ENCODE measurements at regions not wholly inside any gene's neighbourhood (a gene's known extent, or its start where the extent isn't known, plus 50 kb on each side); places are given as distances from the start of the nearest gene placed in this dataset.

DNA sequence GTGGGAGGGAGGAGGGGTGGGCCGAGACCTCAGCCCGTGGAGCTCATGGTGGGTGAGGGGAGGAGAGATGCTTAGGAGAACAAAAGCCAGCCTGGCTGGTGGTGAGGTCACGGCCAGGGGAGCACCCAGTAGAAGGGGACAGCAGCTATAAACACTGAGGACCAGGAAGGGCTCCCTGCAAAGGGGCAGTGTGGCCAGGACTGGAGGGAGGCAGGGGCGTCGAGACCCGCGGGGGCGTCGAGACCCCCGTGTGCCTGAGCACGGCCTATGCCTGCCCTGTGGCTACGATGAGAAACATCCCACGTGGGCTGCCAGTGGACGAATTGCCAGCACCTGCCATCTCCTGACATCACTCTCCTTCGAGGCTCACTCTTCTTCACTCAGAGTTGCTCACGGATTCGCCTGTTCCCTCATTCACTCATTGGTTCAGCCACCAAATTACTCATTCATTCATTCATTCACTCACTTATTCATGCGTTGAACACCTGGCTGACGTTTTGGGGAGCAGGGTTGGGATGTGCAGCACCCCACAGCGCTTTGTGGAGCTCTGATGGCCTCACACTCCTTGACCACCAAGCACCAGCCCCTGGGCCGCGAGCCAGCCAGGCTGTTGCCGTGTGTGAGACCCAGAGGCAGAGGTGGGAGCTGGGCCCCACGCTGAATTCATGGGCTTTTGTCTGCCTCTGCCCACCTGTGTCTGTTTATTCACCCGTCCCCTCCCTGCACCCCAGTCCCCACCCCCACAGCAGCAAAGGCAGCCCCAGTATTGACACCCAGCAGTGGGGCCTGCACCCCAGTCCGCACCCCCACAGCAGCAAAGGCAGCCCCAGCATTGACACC lies 61.2 kb upstream of the BHLHE23 start:
- no peak for DNase-seq

GRCh38 chr20:63067266-63067635 lies 60.5 kb upstream of the BHLHE23 start:
- no peak for DNase-seq

DNA sequence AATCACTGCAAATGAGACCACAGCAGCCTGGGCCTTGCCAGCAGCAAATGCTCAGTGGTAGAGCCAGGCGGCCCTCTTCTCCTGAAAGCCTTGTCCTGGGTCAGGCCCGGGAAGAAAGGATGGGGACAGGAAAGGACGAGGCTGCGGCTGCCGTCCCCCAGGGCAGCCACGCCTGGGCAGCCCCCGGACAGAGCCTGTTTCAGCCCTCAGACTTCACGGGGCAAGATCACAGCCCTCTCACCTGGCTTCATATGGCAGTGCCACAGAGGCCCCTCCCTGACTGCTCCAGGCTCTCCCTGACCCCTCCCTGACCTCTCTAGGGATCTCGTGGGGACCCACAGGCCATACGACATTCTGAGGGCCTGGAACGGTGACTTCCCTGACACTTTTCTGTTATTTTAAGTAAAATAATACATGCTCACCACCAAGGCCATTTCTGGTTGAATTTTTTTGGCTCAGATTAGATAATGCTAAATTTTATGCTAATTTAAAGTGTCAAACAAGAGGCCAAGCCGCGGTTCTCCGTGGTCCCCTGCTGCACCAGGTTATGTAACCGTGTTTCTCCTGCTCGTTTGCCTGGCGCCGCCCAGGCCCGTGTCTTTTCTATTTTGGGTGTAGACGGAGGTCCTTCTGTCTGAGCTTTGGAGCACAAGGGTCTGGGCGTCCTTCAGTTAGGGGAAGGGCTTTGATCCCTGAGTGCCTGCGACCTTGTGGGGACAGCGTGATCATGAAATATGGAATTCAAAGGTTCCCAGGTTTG lies 59.9 kb upstream of the BHLHE23 start:
- DNase-seq, result no peak

DNA sequence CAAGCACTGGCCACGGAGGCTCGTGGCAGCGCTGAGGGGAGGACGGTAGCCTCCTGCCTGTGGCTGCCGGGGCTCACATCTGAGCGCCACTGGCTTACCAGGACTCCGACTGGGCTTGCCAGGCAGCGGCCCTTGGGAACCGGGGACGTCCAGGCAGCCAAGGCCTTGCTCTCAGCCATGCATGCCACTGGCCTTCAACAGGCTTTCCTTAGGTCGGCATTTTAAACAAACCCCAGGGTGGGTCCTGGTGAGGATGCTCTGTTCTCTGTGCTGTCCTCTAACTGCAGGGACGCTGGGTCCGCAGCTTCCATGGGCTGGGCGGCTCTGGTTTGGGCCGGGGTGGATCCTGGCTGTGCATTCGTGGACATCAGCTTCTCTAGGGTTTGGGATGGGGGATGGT lies 59.1 kb upstream of the BHLHE23 start:
- DNase-seq, result no peak

DNA sequence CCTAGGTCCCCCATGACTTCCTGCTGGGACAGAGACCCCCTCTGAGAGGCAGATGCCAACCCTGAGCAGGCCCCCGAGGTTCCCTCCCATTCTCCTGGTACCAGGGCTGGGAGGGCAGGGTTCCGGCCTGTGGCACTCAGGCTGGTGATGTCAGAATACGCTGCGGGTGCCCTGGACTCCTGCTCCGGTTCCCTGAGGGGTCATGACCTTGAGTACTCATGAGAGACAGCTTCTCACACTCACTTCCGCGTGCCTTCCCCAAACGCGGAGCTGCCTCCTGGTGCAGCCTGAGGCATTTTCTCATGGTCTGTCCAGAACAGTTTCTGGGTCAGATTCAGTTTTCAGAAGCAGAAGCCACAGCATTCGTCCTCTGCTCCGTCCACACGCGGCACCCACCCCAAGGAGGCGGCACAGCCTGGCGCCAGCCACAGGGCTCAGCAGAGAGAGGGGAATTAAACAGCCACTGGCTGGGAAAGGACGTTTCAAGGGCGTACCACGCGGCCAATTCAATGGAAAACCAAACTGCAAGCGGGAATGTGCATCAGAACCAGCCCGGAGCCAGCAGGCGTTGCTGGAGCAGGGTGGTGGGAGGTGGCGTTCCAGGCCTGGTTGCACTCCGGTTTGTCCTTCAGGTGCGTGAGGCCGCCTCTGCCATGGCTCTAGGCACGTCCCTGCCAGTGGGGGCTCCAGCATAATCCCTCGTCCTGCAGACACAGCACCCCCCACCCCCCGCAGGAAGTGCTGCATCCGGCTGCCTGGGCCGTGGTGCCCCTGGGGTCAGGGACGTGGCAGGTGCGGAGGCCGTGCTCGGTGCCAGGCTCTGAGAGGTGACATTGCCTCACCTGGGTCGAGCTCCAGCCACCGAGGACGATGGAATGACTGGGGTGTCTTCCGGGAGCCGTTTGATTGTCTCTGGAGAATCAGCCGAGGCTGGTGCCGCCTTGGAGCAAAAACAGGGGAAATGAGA lies 58.3 kb upstream of the BHLHE23 start:
- DNase-seq, result no peak

DNA sequence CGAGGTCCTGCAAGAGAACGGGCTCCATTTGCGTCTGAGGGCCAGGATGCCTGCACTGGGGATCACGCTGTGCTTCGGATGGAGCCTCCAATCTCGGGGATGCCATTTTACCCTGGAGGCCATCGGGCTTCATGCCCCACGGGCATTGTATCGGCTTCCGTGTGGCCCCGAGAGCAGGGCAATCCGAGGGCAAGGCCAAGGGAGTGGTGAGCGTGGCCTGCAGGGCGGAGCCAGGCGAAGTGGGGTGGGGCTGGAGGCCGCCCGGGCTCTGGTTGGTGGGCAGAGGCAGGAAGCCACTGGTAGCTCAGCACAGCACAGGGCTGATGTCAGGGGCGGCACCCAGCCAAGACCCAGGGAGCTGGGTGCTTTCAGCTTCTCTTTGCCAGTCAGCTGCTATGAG lies 57.5 kb upstream of the BHLHE23 start:
- no peak for DNase-seq

- no peak for DNase-seq
Measured at GRCh38 chr20:63062188-63063140, 55.7 kb upstream of the BHLHE23 start.

GRCh38 chr20:63061771-63062100 lies 55.0 kb upstream of the BHLHE23 start:
- no peak for DNase-seq

GRCh38 chr20:63061051-63061770 lies 54.4 kb upstream of the BHLHE23 start:
- no peak for DNase-seq

DNA sequence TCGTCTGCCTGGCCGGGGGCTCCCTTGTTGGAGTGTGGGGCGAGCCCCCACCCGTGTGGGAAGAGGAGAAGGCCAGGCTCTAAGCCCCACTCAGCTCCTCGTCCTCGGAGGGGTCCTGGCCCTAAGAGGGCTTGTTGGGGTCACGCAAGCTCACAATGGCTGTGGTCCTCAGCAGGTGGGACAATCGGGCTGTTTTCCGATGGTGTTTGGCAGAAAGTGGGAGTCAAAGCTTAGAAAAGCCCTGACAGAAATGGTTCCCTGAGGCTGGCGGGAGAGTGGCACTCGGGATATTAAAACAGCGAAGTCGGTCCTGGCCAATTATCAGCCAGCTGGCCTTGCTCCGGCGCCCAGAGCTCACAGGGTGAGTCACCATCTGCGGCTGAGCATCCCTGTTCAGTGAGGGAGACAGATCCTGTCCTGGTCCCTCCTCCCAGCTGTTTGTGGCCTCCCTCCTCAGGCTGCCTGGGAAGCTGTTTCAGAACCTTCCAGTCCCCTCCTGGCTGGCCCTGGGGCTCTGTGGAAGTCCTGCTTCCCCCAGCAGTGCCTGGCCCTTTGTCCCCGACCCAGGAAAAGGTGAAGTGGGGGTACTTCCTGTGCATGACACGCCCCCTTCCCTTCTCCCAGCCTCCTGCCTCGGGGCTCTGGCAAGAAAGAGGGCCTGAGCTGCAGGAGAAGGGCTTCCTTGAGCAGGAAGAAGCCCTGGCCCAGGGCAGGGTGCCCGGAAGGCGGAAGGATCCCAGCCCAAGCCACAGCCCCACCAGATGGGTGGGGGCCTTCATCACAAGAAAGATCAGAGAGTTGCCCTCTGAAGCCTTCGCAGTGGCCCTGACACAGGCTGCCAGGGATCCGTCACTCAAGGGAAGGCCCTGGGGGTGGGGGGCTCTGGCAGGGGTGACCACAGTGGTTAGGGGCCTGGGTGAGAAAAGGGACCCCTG lies 53.6 kb upstream of the BHLHE23 start:
- DNase-seq, result no peak

DNA sequence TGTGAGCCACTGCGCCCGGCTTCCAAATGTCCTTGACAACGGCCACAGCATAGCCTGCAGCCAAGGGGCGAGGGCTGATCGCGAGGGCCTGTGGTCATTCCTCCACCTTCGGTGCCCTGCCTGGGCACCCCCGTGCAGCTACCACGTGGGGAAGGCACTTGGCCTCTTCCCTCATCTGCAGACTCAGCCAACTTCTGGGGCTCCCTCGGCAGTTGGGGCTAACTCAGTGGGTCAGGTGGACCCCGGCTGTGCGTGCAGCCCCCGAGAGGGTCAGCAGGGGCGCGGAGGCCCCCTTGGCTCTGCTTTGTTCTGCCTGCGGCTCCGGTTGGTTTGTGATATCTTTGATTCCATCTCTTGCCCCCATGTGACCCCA lies 52.9 kb upstream of the BHLHE23 start:
- no peak for DNase-seq

- no peak for DNase-seq
Measured at GRCh38 chr20:63058696-63059335, 52.1 kb upstream of the BHLHE23 start.

GRCh38 chr20:63057171-63058117 lies 50.7 kb upstream of the BHLHE23 start:
- DNase-seq, result no peak

DNA sequence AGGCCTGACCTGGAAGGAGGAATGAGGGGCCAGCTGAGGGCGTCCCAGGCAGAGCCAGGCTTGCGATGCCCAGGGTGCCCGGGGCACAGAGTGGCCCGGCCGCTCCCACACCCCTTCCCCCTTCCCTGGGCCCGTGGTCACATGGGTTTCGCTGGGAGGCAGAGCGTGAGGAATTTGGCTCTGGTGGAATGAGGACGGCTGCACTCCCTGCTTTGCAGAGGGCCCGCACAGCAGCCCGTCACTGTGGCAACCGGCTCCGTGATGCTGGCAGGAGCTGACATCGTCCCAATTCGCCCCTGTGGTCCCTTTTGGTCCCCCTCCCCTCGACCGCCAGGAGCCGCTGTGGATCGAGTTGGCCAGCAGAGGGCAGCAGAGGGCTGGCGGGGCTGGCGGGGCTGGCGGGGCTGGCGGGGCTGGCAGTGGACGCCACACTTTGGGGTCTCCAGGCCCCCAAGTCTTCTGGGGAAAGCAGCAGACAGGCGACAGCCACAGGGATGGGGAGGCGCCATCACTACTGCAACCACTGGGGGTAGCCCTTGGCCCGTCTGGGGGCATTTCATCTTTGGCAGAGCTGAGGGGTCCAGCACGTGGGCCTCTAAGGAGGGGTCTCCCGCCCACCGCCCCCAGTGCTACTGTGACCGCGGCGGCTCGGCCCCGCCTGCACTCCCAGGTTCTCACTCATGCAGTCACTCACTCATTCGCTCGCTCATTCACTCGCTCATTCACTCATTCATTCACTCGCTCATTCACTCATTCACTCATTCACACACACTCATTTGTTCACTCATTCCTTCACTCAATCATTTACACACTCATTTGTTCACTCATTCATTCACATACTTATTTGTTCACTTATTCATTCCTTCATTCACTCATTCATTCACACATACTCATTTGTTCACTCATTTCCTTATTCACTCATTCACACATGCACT lies 49.7 kb upstream of the BHLHE23 start:
- peak; percentile 15 for DNase-seq

All from activated gamma-delta T cell treated with Interleukin-2 at 50 U/mL for 16 hours (primary cell).